ENCODE measurements at regions not wholly inside any gene's neighbourhood (a gene's known extent, or its start where the extent isn't known, plus 50 kb on each side); places are given as distances from the start of the nearest gene placed in this dataset.
A peak's percentile ranks its signal among the peaks of the same experiment; 100 is the strongest.

DNA sequence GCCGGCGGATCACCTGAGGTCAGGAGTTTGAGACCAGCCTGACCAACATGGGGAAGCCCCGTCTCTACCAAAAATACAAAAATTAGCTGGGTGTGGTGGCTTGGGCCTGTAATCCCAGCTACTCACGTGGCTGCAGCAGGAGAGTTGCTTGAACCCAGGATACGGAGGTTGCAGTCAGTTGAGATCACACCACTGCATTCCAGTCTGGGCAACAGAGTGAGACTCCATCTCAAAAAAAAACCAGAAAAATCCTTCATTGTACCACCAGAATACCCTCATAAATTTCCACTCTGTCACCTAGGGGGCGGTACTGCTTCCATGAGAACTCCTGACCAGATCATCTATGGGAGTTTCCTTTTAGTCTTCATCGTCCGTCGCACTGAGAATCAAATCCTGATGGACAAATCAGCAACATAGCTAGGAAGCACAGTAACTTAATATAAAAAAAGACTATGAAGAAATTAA lies 225.8 kb upstream of the KLF14 start:
- H3K36me3 Mint-ChIP-seq = peaks cover 41 to 62% of the 10 kb centered on the region in 2 donors
- no peaks in the 10 kb centered on the region for H3K27me3 Mint-ChIP-seq
- H3K9me3 Mint-ChIP-seq = peaks cover 0 to 1% of the 10 kb centered on the region in 2 donors
- peaks cover 45 to 87% of the 10 kb centered on the region in 2 donors for H3K4me1 Mint-ChIP-seq
- H3K4me3 Mint-ChIP-seq = peak overlapping the region; percentile 82 to 85
- H3K27ac Mint-ChIP-seq = peak overlapping the region; percentile 95
- ATAC-seq (replicated peaks) = no peak
- no peak for DNase-seq

DNA sequence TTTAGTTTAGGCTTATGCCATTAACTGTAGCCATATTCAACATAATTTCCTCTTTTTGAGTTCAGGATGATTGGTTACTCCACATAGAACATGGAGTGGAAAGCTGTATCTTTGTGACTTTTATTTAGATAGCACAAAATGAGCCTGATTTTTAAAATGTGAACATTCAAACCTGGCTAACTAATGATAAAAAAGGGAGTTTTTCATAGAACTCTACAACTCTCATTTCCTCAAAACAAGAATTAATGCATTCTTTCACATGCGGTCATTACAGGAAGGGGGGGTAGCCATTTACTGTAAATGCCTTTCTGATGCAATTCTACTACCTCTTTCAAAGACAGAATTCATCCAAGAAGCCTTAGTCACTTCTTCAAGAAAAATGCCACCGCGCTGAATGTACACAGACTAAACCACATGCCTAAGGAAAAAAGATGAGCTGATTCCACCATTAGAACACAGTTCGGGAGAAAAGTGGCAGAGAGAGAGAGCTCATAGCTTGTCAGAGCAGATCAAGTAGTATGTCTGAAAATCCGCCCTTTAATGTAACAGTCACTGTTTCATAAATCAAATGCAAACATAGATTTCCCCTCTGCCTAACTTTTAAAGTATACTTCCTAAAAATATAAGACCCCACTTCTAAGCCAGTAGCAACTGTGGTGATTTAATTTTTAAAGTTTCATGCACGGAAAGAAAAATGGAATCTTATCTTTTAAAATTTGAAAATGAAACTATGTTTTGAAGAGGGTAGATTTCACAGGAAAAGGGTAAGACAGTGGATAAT lies 226.4 kb upstream of the KLF14 start:
- Mint-ChIP-seq H3K27me3 (no peaks in the 10 kb centered on the region), H3K4me1 (peaks cover 39 to 81% of the 10 kb centered on the region in 2 donors)

DNA sequence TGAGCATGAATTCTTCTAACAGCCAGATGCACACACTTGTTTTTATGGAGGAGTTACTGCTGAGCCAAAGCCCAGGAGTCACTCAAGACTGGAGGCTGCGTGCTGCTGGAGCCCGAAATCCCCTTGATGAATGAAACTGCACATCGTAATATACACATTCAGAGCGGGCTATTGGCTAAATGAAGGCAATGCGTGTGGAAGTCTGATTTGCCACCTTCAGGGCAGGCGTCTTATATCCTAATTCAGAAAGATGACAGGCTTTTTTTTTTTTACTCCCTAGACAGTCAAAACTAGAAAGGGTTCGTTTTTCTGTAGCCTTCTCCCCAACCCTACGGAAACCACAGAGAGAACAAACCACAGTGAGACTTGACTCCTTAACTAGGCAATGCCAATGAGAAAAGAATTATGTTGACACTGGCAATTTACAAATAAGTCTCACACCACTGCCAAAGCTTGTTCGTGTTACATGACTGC lies 227.2 kb upstream of the KLF14 start:
- no peaks in the 10 kb centered on the region for H3K27me3 Mint-ChIP-seq
- peaks cover 35 to 50% of the 10 kb centered on the region in 2 donors for H3K36me3 Mint-ChIP-seq
- peaks cover 0 to 1% of the 10 kb centered on the region in 2 donors for H3K9me3 Mint-ChIP-seq
- H3K4me1 Mint-ChIP-seq = peaks cover 33 to 77% of the 10 kb centered on the region in 2 donors
- ATAC-seq (replicated peaks) (peak; percentile 86 to 89), DNase-seq (peak; percentile 78)
- peak overlapping the region; percentile 95 for H3K27ac Mint-ChIP-seq
- peak overlapping the region; percentile 82 to 85 for H3K4me3 Mint-ChIP-seq

More for the DNA sequence above, 226.4 kb upstream of the KLF14 start:
- peak; percentile 58 for DNase-seq
- Mint-ChIP-seq H3K4me3 (peak overlapping the region; percentile 82 to 85), H3K36me3 (peaks cover 37 to 55% of the 10 kb centered on the region in 2 donors), H3K27ac (peak overlapping the region; percentile 95), H3K9me3 (peaks cover 0 to 1% of the 10 kb centered on the region in 2 donors)
- ATAC-seq (replicated peaks) = peak; percentile 62 to 71

DNA sequence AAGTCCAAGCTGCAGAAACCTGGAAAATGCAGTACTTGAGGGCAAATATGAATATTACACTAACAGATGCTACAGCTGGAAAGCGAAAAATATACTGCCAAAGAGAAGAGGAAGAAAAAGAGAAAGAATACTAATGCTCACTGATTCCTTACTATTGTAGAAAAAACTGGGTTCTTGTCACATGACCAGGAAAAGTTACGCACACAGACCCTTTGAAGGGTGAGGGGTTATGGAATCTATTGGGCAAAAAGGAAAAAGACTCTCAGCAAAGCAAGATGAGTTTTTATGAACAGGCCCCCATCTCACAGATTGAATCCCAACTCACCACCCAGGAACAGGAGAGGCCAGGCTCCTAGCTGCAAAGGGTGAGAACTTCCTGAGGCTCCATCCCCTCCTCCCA lies 228.1 kb upstream of the KLF14 start:
- DNase-seq (no peak), ATAC-seq (replicated peaks) (no peak)
- peak overlapping the region; percentile 38 to 62 for H3K4me3 Mint-ChIP-seq
- H3K4me1 Mint-ChIP-seq = peaks cover 34 to 77% of the 10 kb centered on the region in 2 donors
- peak overlapping the region; percentile 90 for H3K27ac Mint-ChIP-seq
- peaks cover 0 to 1% of the 10 kb centered on the region in 2 donors for H3K9me3 Mint-ChIP-seq
- H3K36me3 Mint-ChIP-seq = peaks cover 39 to 52% of the 10 kb centered on the region in 2 donors
- no peaks in the 10 kb centered on the region for H3K27me3 Mint-ChIP-seq

DNA sequence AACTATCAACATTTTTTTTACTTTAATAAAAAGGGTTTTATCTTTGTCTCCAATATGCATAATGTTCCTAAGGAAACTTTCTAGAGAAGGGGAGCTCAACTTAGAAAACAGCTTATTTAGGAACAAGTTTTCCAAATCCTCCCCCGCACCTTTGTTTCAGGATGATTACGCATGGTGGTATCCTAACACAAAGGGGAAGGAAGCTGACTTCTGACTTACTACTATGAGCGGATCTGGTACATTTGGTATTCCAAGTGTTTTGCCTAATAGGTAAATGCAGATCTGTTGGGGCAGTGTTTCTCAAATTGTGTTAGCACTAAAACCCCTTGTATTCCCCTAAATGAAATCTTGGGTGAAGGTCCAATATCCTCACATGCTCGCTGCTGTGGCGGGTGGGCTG lies 229.3 kb upstream of the KLF14 start:
- Mint-ChIP-seq H3K36me3 (peaks cover 34 to 47% of the 10 kb centered on the region in 2 donors), H3K9me3 (peaks cover 0 to 1% of the 10 kb centered on the region in 2 donors), H3K27me3 (no peaks in the 10 kb centered on the region), H3K4me1 (peaks cover 35 to 73% of the 10 kb centered on the region in 2 donors), H3K27ac (peak overlapping the region; percentile 14), H3K4me3 (peak overlapping the region in 1 of 2 donors; percentile 3)
- DNase-seq (no peak), ATAC-seq (replicated peaks) (no peak)

DNA sequence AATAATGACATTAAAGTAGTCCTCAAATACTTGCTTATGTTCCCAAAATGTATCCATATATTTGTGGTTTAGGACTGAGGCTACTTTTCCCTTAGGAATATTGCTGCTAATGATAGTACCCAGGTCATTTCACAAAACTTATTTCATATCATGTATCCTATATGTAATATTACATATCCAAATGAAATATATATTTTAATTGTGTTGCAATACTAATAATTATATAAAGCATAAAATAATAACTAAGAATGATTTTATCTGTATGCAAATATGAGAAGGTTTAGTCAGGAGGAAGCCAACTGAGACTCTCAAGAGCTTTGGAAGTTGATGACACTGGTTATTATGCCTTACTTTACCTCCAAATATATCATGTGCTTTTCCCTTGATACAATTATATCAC lies 231.5 kb upstream of the KLF14 start:
- ATAC-seq (replicated peaks) (no peak), DNase-seq (no peak)
- Mint-ChIP-seq H3K27ac (no peak overlapping the region), H3K4me1 (peaks cover 34 to 67% of the 10 kb centered on the region in 2 donors), H3K36me3 (peaks cover 27 to 41% of the 10 kb centered on the region in 2 donors), H3K9me3 (no peaks in the 10 kb centered on the region), H3K27me3 (no peaks in the 10 kb centered on the region), H3K4me3 (peak overlapping the region in 1 of 2 donors; percentile 25)

DNA sequence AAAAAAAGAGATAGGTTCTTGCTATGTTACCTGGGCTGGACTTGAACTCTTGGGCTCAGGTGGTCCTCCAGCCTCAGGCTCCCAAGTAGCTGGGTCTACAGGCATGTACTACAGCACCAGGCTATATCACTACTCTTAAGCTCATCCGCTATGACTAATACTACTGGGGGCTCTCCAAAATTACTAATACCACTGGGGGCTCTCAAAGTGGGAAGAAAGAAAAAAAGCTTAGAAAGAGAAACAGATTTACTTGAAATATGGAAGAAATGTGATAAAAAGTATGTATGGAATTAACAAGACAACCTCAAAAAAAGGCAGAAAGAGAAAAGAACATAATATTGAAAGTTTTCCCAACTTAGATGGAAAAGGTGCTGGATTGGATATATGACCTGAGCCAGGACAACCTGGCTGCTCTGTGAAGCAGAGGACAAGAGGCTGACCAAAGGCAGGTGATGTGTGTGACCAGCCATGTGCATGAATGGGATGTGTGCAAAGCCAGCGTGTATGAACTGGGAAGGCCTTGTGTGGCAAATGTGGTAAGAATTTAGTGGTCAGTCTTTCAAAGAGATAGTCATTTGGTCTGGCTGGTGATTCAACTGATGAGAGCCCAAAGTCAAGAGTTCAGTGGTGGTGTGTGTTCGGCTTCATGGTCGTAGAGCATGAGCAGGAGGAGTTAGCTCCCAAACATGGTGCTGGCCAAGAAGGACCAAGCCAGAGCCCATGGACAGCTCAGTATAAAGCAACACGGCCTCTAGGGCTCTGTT lies 232.4 kb upstream of the KLF14 start:
- Mint-ChIP-seq H3K9me3 (no peaks in the 10 kb centered on the region), H3K4me1 (peaks cover 39 to 67% of the 10 kb centered on the region in 2 donors), H3K4me3 (no peak overlapping the region), H3K27me3 (no peaks in the 10 kb centered on the region), H3K27ac (peak overlapping the region; percentile 39), H3K36me3 (peaks cover 26 to 37% of the 10 kb centered on the region in 2 donors)
- ATAC-seq (replicated peaks) (peak; percentile 29 to 57), DNase-seq (no peak)

DNA sequence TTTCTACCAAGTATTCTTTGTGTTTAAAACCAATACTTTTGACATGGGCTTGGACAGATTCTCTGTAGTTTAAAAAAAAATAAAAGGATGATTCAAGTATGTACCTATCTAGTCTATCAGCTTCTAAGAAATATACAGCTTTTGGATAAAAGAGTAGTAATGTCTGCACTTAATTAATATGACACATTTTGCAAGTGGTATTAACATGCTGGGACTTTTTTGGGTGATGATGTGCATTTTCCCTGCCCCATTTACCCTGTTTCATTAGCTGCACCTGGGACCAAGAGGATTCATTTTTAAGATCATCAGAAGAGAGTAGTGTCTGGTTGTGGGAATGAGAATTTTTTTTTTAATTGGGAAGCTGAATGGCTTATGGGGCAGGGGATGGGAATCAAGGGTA lies 236.2 kb upstream of the KLF14 start:
- peaks cover 35 to 56% of the 10 kb centered on the region in 2 donors for H3K36me3 Mint-ChIP-seq
- no peaks in the 10 kb centered on the region for H3K27me3 Mint-ChIP-seq
- ATAC-seq (replicated peaks) = peak; percentile 48 to 54
- DNase-seq = no peak
- H3K9me3 Mint-ChIP-seq = peaks cover 2 to 7% of the 10 kb centered on the region in 2 donors
- peaks cover 44 to 65% of the 10 kb centered on the region in 2 donors for H3K4me1 Mint-ChIP-seq
- H3K4me3 Mint-ChIP-seq = peak overlapping the region; percentile 9 to 65
- peak overlapping the region; percentile 89 for H3K27ac Mint-ChIP-seq

DNA sequence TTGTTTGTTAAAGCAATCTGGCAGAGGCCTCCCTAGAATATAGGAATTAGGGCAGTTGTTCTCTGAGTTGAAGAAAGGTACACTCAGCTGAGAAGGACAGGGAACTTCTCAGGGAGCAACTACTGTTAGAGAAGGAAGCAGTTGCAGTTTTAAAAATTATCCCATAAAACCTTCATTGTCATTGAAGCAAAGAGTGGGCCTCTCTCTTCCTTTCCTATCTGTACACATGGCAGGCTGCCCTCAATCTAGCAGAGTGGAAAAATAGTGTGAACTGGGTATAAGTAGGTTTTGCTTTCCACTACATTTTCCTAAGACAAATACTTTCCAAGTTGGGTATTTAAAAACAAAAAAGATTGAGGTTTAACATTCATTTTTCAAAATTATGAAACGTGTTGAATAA lies 236.7 kb upstream of the KLF14 start:
- ATAC-seq (replicated peaks) (peak; percentile 42 to 52), DNase-seq (no peak)
- H3K36me3 Mint-ChIP-seq = peaks cover 40 to 61% of the 10 kb centered on the region in 2 donors
- peaks cover 2 to 11% of the 10 kb centered on the region in 2 donors for H3K9me3 Mint-ChIP-seq
- peaks cover 44 to 69% of the 10 kb centered on the region in 2 donors for H3K4me1 Mint-ChIP-seq
- no peak overlapping the region for H3K4me3 Mint-ChIP-seq
- H3K27ac Mint-ChIP-seq = peak overlapping the region; percentile 89
- no peaks in the 10 kb centered on the region for H3K27me3 Mint-ChIP-seq

DNA sequence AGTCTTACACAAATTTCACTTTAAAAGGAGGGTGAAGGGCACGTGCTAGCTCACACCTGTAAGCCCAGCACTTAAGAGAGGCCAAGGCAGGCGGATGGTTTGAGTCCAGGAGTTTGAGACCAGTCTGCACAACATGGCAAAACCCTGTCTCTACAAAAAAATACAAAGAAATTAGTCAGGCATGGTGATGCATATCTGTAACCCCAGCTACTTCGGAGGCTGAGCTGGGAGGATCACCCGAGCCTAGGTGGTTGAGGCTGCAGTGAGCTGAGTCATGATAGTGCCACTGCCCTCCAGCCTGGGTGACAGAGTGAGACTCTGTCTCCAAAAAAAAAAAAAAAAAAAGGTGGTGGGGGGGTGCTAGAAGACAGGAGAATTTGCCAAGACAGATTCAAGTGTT lies 237.3 kb upstream of the KLF14 start:
- peak; percentile 42 to 68 for ATAC-seq (replicated peaks)
- Mint-ChIP-seq H3K4me1 (peaks cover 44 to 67% of the 10 kb centered on the region in 2 donors), H3K36me3 (peaks cover 39 to 62% of the 10 kb centered on the region in 2 donors), H3K27me3 (no peaks in the 10 kb centered on the region), H3K27ac (peak overlapping the region; percentile 89), H3K4me3 (peak overlapping the region; percentile 3 to 34), H3K9me3 (peaks cover 3 to 11% of the 10 kb centered on the region in 2 donors)
- DNase-seq = no peak

DNA sequence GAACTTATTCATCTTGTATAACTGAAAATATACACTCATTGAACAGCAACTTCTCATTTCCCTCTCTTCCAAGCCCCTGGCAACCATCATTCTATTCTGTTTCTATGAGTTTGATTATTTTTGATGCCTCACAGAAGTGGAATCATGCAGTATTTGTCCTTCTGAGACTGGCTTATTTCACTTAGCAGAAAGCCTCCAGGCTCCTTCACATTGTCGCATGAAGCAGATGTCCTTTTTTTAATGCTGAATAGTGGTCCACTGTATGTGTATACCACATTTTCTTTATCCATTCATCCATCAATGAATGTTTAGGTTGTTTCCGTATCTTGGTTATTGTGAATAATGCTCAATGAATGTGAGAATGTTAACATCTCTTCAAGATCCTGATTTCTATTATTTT lies 238.2 kb upstream of the KLF14 start:
- ATAC-seq (replicated peaks) (no peak), DNase-seq (no peak)
- peaks cover 33 to 61% of the 10 kb centered on the region in 2 donors for H3K36me3 Mint-ChIP-seq
- peak overlapping the region in 1 of 2 donors; percentile 32 for H3K4me3 Mint-ChIP-seq
- peaks cover 3 to 11% of the 10 kb centered on the region in 2 donors for H3K9me3 Mint-ChIP-seq
- H3K27me3 Mint-ChIP-seq = no peaks in the 10 kb centered on the region
- H3K4me1 Mint-ChIP-seq = peaks cover 39 to 58% of the 10 kb centered on the region in 2 donors
- H3K27ac Mint-ChIP-seq = peak overlapping the region; percentile 38

DNA sequence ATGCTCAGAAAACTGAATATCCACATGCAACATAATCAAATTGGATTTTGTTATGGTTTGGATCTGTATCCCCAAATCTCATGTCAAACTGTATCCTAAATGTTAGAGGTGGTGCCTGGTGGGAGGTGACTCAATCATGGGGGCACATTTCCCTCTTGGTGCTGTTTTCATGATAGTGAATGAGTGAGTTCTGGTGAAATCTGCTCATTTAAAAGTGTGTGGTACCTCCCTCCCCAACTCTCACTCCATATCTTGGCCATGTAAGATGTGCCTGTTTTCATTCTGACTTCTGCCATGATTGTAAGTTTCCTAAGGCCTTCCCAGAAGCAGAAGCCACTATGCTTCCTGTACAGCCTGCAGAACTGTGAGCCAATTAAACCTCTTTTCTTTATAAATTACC lies 239.6 kb upstream of the KLF14 start:
- peaks cover 32 to 47% of the 10 kb centered on the region in 2 donors for H3K4me1 Mint-ChIP-seq
- no peak for ATAC-seq (replicated peaks)
- H3K36me3 Mint-ChIP-seq = peaks cover 28 to 55% of the 10 kb centered on the region in 2 donors

DNA sequence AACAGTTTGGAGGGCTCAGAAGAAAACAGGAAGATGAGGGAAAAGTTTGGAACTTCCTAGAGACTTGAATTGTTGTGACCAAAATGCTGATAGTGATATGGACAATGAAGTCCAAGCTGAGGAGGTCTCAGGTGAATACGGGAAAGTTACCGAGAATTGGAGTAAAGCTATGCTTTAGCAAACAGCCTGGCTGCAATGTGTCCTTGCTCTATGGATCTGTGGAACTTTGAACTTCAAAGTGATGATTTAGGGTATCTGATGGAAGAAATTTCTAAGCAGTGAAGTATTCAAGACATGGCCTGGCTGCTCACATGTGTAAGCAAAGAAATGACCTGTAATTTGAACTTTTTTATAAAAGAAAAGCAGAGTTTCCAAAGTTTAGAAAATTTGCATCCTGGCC lies 240.2 kb upstream of the KLF14 start:
- H3K4me1 Mint-ChIP-seq = peaks cover 30 to 45% of the 10 kb centered on the region in 2 donors

More for the DNA sequence above, 239.6 kb upstream of the KLF14 start:
- no peaks in the 10 kb centered on the region for H3K27me3 Mint-ChIP-seq
- DNase-seq = no peak
- H3K9me3 Mint-ChIP-seq = peaks cover 3 to 11% of the 10 kb centered on the region in 2 donors
- H3K27ac Mint-ChIP-seq = peak overlapping the region; percentile 37
- no peak overlapping the region for H3K4me3 Mint-ChIP-seq

DNA sequence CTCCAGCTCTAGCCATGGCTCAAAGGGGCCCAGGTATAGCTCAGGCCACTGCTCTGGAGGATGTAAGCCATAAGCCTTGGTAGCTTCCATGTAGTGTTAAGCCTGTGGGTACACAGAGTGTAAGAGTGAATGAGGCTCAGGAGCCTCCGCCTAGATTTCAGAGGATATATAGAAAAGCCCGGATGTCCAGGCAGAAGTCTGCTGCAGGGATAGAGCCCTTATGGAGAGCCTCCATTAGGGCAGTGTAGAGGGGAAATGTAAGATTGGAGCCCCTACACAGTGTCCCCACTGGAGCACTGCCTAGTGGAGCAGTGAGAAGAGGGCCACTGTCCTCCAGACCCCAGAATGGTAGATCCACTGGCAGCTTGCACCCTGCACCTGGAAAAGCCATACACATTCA lies 240.8 kb upstream of the KLF14 start:
- ATAC-seq (replicated peaks) (no peak), DNase-seq (no peak)
- Mint-ChIP-seq H3K4me3 (no peak overlapping the region), H3K4me1 (peaks cover 33 to 52% of the 10 kb centered on the region in 2 donors), H3K36me3 (peaks cover 27 to 63% of the 10 kb centered on the region in 2 donors), H3K9me3 (peaks cover 3 to 11% of the 10 kb centered on the region in 2 donors), H3K27me3 (no peaks in the 10 kb centered on the region), H3K27ac (peak overlapping the region; percentile 62)

More for the DNA sequence above, 240.2 kb upstream of the KLF14 start:
- H3K36me3 Mint-ChIP-seq = peaks cover 27 to 57% of the 10 kb centered on the region in 2 donors
- H3K27ac Mint-ChIP-seq = no peak overlapping the region
- H3K27me3 Mint-ChIP-seq = no peaks in the 10 kb centered on the region
- H3K4me3 Mint-ChIP-seq = no peak overlapping the region
- ATAC-seq (replicated peaks) (no peak), DNase-seq (no peak)
- H3K9me3 Mint-ChIP-seq = peaks cover 3 to 11% of the 10 kb centered on the region in 2 donors

Measured in stimulated activated naive B cell treated with anti-CD40 and anti-IgM and Interleukin-4, amounts not matched to agents 10 μg/mL and 1 μg/mL and 100 μg/mL, for 72 hours (primary cell).